Mesenchymal stem cell (in vitro differentiated cells and primary cell): ENCODE measurements at regions not wholly inside any gene's neighbourhood (a gene's known extent, or its start where the extent isn't known, plus 50 kb on each side); places are given as distances from the start of the nearest gene placed in this dataset.
A peak's percentile ranks its signal among the peaks of the same experiment; 100 is the strongest.

Experiments used
- DNase-seq: peaks from one replicate; pipeline ENCODE4 v3.0.0-alpha.2; 2013
- H2AFZ ChIP-seq: one replicate; pipeline ENCODE4 v1.6.1; 2013; ENCODE audit warnings: low read depth, mild to moderate bottlenecking, control low read depth, inconsistent platforms, low read length, moderate library complexity
- H2AK5ac ChIP-seq: 2 replicates; pipeline ENCODE4 v1.6.1; 2013; ENCODE audit warnings: low read length, moderate library complexity, mild to moderate bottlenecking, inconsistent platforms; ENCODE audit not compliant: severe bottlenecking
- H2BK120ac ChIP-seq: one replicate; pipeline ENCODE4 v1.6.1; 2013; ENCODE audit warnings: low read depth, mild to moderate bottlenecking, inconsistent platforms, low read length, moderate library complexity
- H2BK12ac ChIP-seq, 2 experiments: one replicate each; pipeline ENCODE4 v1.6.1; 2013; ENCODE audit warnings: inconsistent platforms in 2 of 2, low read length in 2 of 2, mild to moderate bottlenecking in 2 of 2, moderate library complexity in 2 of 2, control low read depth in 1 of 2
- H2BK15ac ChIP-seq: one replicate; pipeline ENCODE4 v1.6.1; 2013; ENCODE audit warnings: mild to moderate bottlenecking, low read depth, inconsistent platforms; ENCODE audit not compliant: poor library complexity, severe bottlenecking
- H2BK5ac ChIP-seq: 2 replicates; pipeline ENCODE4 v1.6.1; 2013; ENCODE audit warnings: low read depth, mild to moderate bottlenecking, low read length, control low read depth, inconsistent platforms; ENCODE audit not compliant: poor library complexity, severe bottlenecking
- H3K14ac ChIP-seq, 2 experiments: one replicate each; pipeline ENCODE4 v1.6.1; 2013; ENCODE audit warnings: inconsistent platforms in 2 of 2, low read length in 2 of 2, control low read depth in 1 of 2, mild to moderate bottlenecking in 1 of 2, moderate library complexity in 1 of 2
- H3K18ac ChIP-seq, 2 experiments: one replicate each; pipeline ENCODE4 v1.6.1; 2013; ENCODE audit warnings: inconsistent platforms in 2 of 2, low read length in 2 of 2, control low read depth in 1 of 2, low read depth in 1 of 2, mild to moderate bottlenecking in 1 of 2
- H3K23ac ChIP-seq, 2 experiments: one replicate each; pipeline ENCODE4 v1.6.1; 2013; ENCODE audit warnings: inconsistent platforms in 2 of 2, low read length in 2 of 2, mild to moderate bottlenecking in 2 of 2, moderate library complexity in 2 of 2, control low read depth in 1 of 2
- H3K27ac ChIP-seq: 2 replicates; pipeline ENCODE4 v1.5.1; 2013; ENCODE audit warnings: mild to moderate bottlenecking, moderate library complexity, low read length, control low read depth, inconsistent platforms; ENCODE audit not compliant: poor library complexity, severe bottlenecking
- H3K27me3 ChIP-seq, 2 experiments: 2 replicates each; pipeline versions ENCODE4 v1.6.1 to v1.7.0; 2013; ENCODE audit warnings: low read length in 2 of 2, mild to moderate bottlenecking in 2 of 2, moderate library complexity in 2 of 2, control low read depth in 1 of 2, inconsistent platforms in 1 of 2; ENCODE audit not compliant: control insufficient read depth in 1 of 2, insufficient read depth in 1 of 2
- H3K36me3 ChIP-seq, 2 experiments: 2 replicates each; pipeline versions ENCODE4 v1.6.1 to v1.7.0; 2013; ENCODE audit warnings: low read length in 2 of 2, control low read depth in 1 of 2, inconsistent platforms in 1 of 2, low read depth in 1 of 2, mild to moderate bottlenecking in 1 of 2; ENCODE audit not compliant: insufficient read depth in 2 of 2, control insufficient read depth in 1 of 2
- H3K4ac ChIP-seq, 2 experiments: one replicate each; pipeline ENCODE4 v1.6.1; 2013; ENCODE audit warnings: inconsistent platforms in 2 of 2, low read length in 2 of 2, mild to moderate bottlenecking in 2 of 2, moderate library complexity in 2 of 2, control low read depth in 1 of 2, low read depth in 1 of 2
- H3K4me1 ChIP-seq: 2 replicates; pipeline ENCODE4 v1.6.1; 2013; ENCODE audit warnings: low read depth, low read length, control low read depth; ENCODE audit not compliant: control insufficient read depth, insufficient read depth
- H3K4me2 ChIP-seq: 2 replicates; pipeline ENCODE4 v1.6.1; 2013; ENCODE audit warnings: low read length, mild to moderate bottlenecking, inconsistent platforms; ENCODE audit not compliant: poor library complexity, severe bottlenecking
- H3K4me3 ChIP-seq, 2 experiments: 2 replicates each; pipeline versions ENCODE4 v1.5.1 to v1.7.0; 2013; ENCODE audit warnings: low read length in 2 of 2, mild to moderate bottlenecking in 2 of 2, control low read depth in 1 of 2, low read depth in 1 of 2; ENCODE audit not compliant: insufficient read depth in 1 of 2
- H3K79me1 ChIP-seq: replicated peaks from 2 replicates; pipeline ENCODE4 v1.6.1; 2013; ENCODE audit warnings: mild to moderate bottlenecking, control low read depth, low read length, inconsistent platforms; ENCODE audit not compliant: poor library complexity, severe bottlenecking
- H3K9ac ChIP-seq: 2 replicates; pipeline ENCODE4 v1.7.0; 2013; ENCODE audit warnings: mild to moderate bottlenecking, low read length, moderate library complexity
- H3K9me3 ChIP-seq: 2 replicates; pipeline ENCODE4 v1.7.0; 2013; ENCODE audit warnings: mild to moderate bottlenecking, low read length; ENCODE audit not compliant: control insufficient read depth
- H4K8ac ChIP-seq: one replicate; pipeline ENCODE4 v1.6.1; 2013; ENCODE audit warnings: inconsistent platforms, mild to moderate bottlenecking, low read length, moderate library complexity
- H4K91ac ChIP-seq: one replicate; pipeline ENCODE4 v1.6.1; 2013; ENCODE audit warnings: mild to moderate bottlenecking, low read length, inconsistent platforms
- WGBS: methylation state at CpG from one replicate; pipeline ENCODE4 v1.1.7; 2013; ENCODE audit warnings: mixed read lengths; 5-methylcytosine and 5-hydroxymethylcytosine counted together

- no peak overlapping the region for H4K91ac ChIP-seq
Measured at GRCh38 chr5:115072266-115073064, 97.2 kb downstream of the TRIM36 start.

GRCh38 chr5:115070737-115071136, 99.0 kb downstream of the TRIM36 start:
- H3K4me3 ChIP-seq, result no peak overlapping the region
- no peak overlapping the region for H2AFZ ChIP-seq
- H4K91ac ChIP-seq, result no peak overlapping the region
- no peak for DNase-seq
- no peak overlapping the region for H2BK12ac ChIP-seq
- H2AK5ac ChIP-seq, result no peak overlapping the region
- 79% methylated on average over 3 of the region's 3 CpGs for WGBS
- H3K4me2 ChIP-seq, result no peak overlapping the region
- H3K23ac ChIP-seq, result no peak overlapping the region
- H3K79me1 ChIP-seq, result no peaks in the 10 kb centered on the region
- H3K9ac ChIP-seq, result no peak overlapping the region
- no peaks in the 10 kb centered on the region for H3K9me3 ChIP-seq
- H3K36me3 ChIP-seq, result no peaks in the 10 kb centered on the region
- H3K14ac ChIP-seq, result no peak overlapping the region
- H4K8ac ChIP-seq, result no peak overlapping the region
- H3K18ac ChIP-seq, result no peak overlapping the region
- H3K4me1 ChIP-seq, result no peaks in the 10 kb centered on the region
- H3K27ac ChIP-seq, result no peak overlapping the region
- no peak overlapping the region for H2BK15ac ChIP-seq
- H3K27me3 ChIP-seq, result peaks cover 6 to 18% of the 10 kb centered on the region in 2 experiments
- no peak overlapping the region for H2BK120ac ChIP-seq
- H2BK5ac ChIP-seq, result no peak overlapping the region
- no peak overlapping the region for H3K4ac ChIP-seq

More at GRCh38 chr5:115072266-115073064, 97.2 kb downstream of the TRIM36 start:
- no peak for DNase-seq
- Histone ChIP-seq H3K18ac (no peak overlapping the region), H3K14ac (no peak overlapping the region), H3K27ac (no peak overlapping the region), H2AK5ac (no peak overlapping the region), H3K4me3 (no peak overlapping the region), H3K4ac (no peak overlapping the region), H2BK15ac (no peak overlapping the region), H2BK12ac (no peak overlapping the region), H2AFZ (no peak overlapping the region), H3K4me2 (no peak overlapping the region), H2BK120ac (no peak overlapping the region), H3K9ac (no peak overlapping the region), H3K36me3 (no peaks in the 10 kb centered on the region), H4K8ac (no peak overlapping the region), H3K79me1 (no peaks in the 10 kb centered on the region), H3K4me1 (no peaks in the 10 kb centered on the region), H2BK5ac (no peak overlapping the region), H3K9me3 (no peaks in the 10 kb centered on the region), H3K23ac (no peak overlapping the region), H3K27me3 (peaks cover 6 to 18% of the 10 kb centered on the region in 2 experiments)
- 74% methylated on average over 6 of the region's 6 CpGs for WGBS

- Histone ChIP-seq H3K4ac (no peak overlapping the region), H3K79me1 (no peaks in the 10 kb centered on the region), H2BK5ac (no peak overlapping the region), H3K9ac (no peak overlapping the region), H3K27ac (no peak overlapping the region), H3K9me3 (no peaks in the 10 kb centered on the region), H3K4me1 (no peaks in the 10 kb centered on the region), H3K14ac (no peak overlapping the region), H3K23ac (no peak overlapping the region), H3K4me2 (no peak overlapping the region), H3K18ac (no peak overlapping the region), H2BK12ac (no peak overlapping the region), H2BK15ac (no peak overlapping the region), H3K36me3 (no peaks in the 10 kb centered on the region), H2BK120ac (no peak overlapping the region), H4K8ac (no peak overlapping the region), H2AK5ac (no peak overlapping the region), H3K4me3 (no peak overlapping the region), H4K91ac (no peak overlapping the region), H3K27me3 (peaks cover 6 to 18% of the 10 kb centered on the region in 2 experiments), H2AFZ (no peak overlapping the region)
- WGBS, result 20% methylated on average over 1 of the region's 3 CpGs
- peak; percentile 64 for DNase-seq
Measured at GRCh38 chr5:115069087-115069968, 100.4 kb downstream of the TRIM36 start.
